IMR-90 (cell line): ENCODE measurements at regions not wholly inside any gene's neighbourhood (a gene's known extent, or its start where the extent isn't known, plus 50 kb on each side); places are given as distances from the start of the nearest gene placed in this dataset.

Source experiments
- ATAC-seq: fragments of 200-7000 bp; cut with Tn5 transposase; 2 replicates; pipeline ENCODE4 v1.9.1; 2020; ENCODE audit warnings: low read depth, mild to moderate bottlenecking, moderate library complexity
- BruUV-seq: library from RNA; stranded (reverse); fragments of 400-500 nt; replicated peaks from 2 replicates; lab custom pipeline; 2021; lab: Mats Ljungman, UMichigan
- CTCF ChIA-PET: fragments of 300-600 bp; formaldehyde crosslinking; extraction: SDS; loops from one replicate; lab custom pipeline; 2021; ENCODE audit warnings: antibody characterized with exemption; lab: Yijun Ruan, JAX
- POLR2A ChIA-PET: fragments of 300-600 bp; sonication (Branson Sonifier 250); formaldehyde crosslinking; loops from one replicate; lab custom pipeline; 2022; ENCODE audit warnings: antibody characterized with exemption; ENCODE audit not compliant: unreplicated experiment; lab: Charles Lee
- DNase-seq: peaks from one replicate; pipeline ENCODE4 v3.0.0; 2013
- H2AFZ ChIP-seq: replicated peaks from 2 replicates; pipeline ENCODE3; 2013; ENCODE audit warnings: low read length, mild to moderate bottlenecking; ENCODE audit not compliant: poor library complexity
- H2AK5ac ChIP-seq: 2 replicates; pipeline ENCODE4 v1.6.1; 2013; ENCODE audit warnings: low read depth, low read length, inconsistent platforms
- H2AK9ac ChIP-seq: replicated peaks from 2 replicates; pipeline ENCODE3; 2013; ENCODE audit warnings: mild to moderate bottlenecking, low read depth, low read length, moderate library complexity; ENCODE audit not compliant: poor library complexity
- H2BK120ac ChIP-seq: 2 replicates; pipeline ENCODE4 v1.6.1; 2013; ENCODE audit warnings: low read depth, low read length, inconsistent platforms
- H2BK15ac ChIP-seq: 3 replicates; pipeline ENCODE4 v1.6.1; 2013; ENCODE audit warnings: low read depth, low read length, inconsistent platforms
- H2BK20ac ChIP-seq: 2 replicates; pipeline ENCODE4 v1.6.1; 2013; ENCODE audit warnings: low read depth, mild to moderate bottlenecking, inconsistent platforms, low read length, moderate library complexity
- H2BK5ac ChIP-seq: 2 replicates; pipeline ENCODE4 v1.6.1; 2013; ENCODE audit warnings: mild to moderate bottlenecking, low read depth, low read length, inconsistent platforms; ENCODE audit not compliant: poor library complexity, severe bottlenecking
- H3K14ac ChIP-seq: replicated peaks from 2 replicates; pipeline ENCODE4 v1.6.1; 2013; ENCODE audit warnings: low read depth, low read length, inconsistent platforms
- H3K18ac ChIP-seq: 2 replicates; pipeline ENCODE4 v1.6.1; 2013; ENCODE audit warnings: low read depth, low read length, control low read depth
- H3K23ac ChIP-seq: 2 replicates; pipeline ENCODE4 v1.6.1; 2013; ENCODE audit warnings: low read depth, low read length, inconsistent platforms
- H3K27ac ChIP-seq: 2 replicates; pipeline ENCODE4 v1.5.1; 2013; ENCODE audit warnings: mild to moderate bottlenecking, control low read depth, low read length; ENCODE audit not compliant: insufficient read depth
- H3K27me3 ChIP-seq: 2 replicates; pipeline ENCODE4 v1.6.1; 2013; ENCODE audit warnings: low read length; ENCODE audit not compliant: control insufficient read depth, insufficient read depth
- H3K36me3 ChIP-seq: 2 replicates; pipeline ENCODE4 v1.6.1; 2013; ENCODE audit warnings: low read length, mixed read lengths; ENCODE audit not compliant: control insufficient read depth, insufficient read depth
- H3K4ac ChIP-seq: 2 replicates; pipeline ENCODE4 v1.6.1; 2013; ENCODE audit warnings: low read depth, low read length, inconsistent platforms
- H3K4me1 ChIP-seq: 2 replicates; pipeline ENCODE4 v1.6.1; 2013; ENCODE audit warnings: low read length, mixed read lengths; ENCODE audit not compliant: control insufficient read depth, insufficient read depth
- H3K4me2 ChIP-seq: 2 replicates; pipeline ENCODE4 v1.6.1; 2013; ENCODE audit warnings: low read depth, mild to moderate bottlenecking, control low read depth, low read length, moderate library complexity
- H3K4me3 ChIP-seq: 2 replicates; pipeline ENCODE4 v1.5.1; 2013; ENCODE audit warnings: low read depth, mild to moderate bottlenecking, control low read depth, low read length, moderate library complexity; ENCODE audit not compliant: insufficient read depth
- H3K56ac ChIP-seq: 2 replicates; pipeline ENCODE4 v1.6.1; 2013; ENCODE audit warnings: low read length, inconsistent platforms; ENCODE audit not compliant: insufficient read depth; ENCODE audit errors: extremely low read depth
- H3K79me1 ChIP-seq, 2 experiments: 2 replicates each; pipeline ENCODE4 v1.6.1; 2013; ENCODE audit warnings: low read length in 2 of 2, inconsistent platforms in 1 of 2, low read depth in 1 of 2
- H3K9ac ChIP-seq: 2 replicates; pipeline ENCODE4 v1.6.1; 2013; ENCODE audit warnings: low read depth, low read length, control low read depth
- H3K9me1 ChIP-seq: 2 replicates; pipeline ENCODE4 v1.6.1; 2013; ENCODE audit warnings: low read length, inconsistent platforms; ENCODE audit not compliant: insufficient read depth
- H3K9me3 ChIP-seq: 2 replicates; pipeline ENCODE4 v1.6.1; 2013; ENCODE audit warnings: low read length; ENCODE audit not compliant: control insufficient read depth, insufficient read depth
- H4K20me1 ChIP-seq: 2 replicates; pipeline ENCODE4 v1.6.1; 2013; ENCODE audit warnings: low read length, inconsistent platforms; ENCODE audit not compliant: insufficient read depth
- H4K5ac ChIP-seq: 2 replicates; pipeline ENCODE4 v1.6.1; 2013; ENCODE audit warnings: mild to moderate bottlenecking, low read depth, low read length, control low read depth
- H4K8ac ChIP-seq, 2 experiments: 2 replicates each; pipeline ENCODE4 v1.6.1; 2013; ENCODE audit warnings: low read depth in 2 of 2, low read length in 2 of 2, control low read depth in 1 of 2, inconsistent platforms in 1 of 2
- H4K91ac ChIP-seq: 2 replicates; pipeline ENCODE4 v1.6.1; 2013; ENCODE audit warnings: low read depth, low read length, inconsistent platforms; ENCODE audit not compliant: insufficient read depth
- BHLHE40 ChIP-seq: fragments of 150-350 bp; IDR thresholded peaks from 2 replicates; pipeline ENCODE4 v1.6.1; 2016; ENCODE audit warnings: mild to moderate bottlenecking, low read depth, low read length
- CHD1 ChIP-seq: IDR thresholded peaks from 2 replicates; pipeline ENCODE4 v1.6.1; 2012; ENCODE audit warnings: low read depth, low read length, improper control_type of control experiment
- CTCF ChIP-seq: conservative IDR thresholded peaks from 2 replicates; pipeline ENCODE4 v1.5.1; 2012; ENCODE audit warnings: mild to moderate bottlenecking, low read depth, low read length, improper control_type of control experiment
- ELK1 ChIP-seq: fragments of 150-350 bp; IDR thresholded peaks from 2 replicates; pipeline ENCODE4 v1.6.1; 2016; ENCODE audit warnings: low read depth, mild to moderate bottlenecking, low read length, moderate library complexity, borderline replicate concordance
- MAFK ChIP-seq: IDR thresholded peaks from 2 replicates; pipeline ENCODE4 v1.6.1; 2012; ENCODE audit warnings: low read depth, low read length, improper control_type of control experiment
- NFE2L2 ChIP-seq: fragments of 150-350 bp; IDR thresholded peaks from 2 replicates; pipeline ENCODE4 v1.6.1; 2016; ENCODE audit warnings: low read depth, mild to moderate bottlenecking, low read length
- POLR2A ChIP-seq: IDR thresholded peaks from 2 replicates; pipeline ENCODE4 v1.6.1; 2012; ENCODE audit warnings: mild to moderate bottlenecking, low read depth, low read length
- RAD21 ChIP-seq: IDR thresholded peaks from 2 replicates; pipeline ENCODE4 v1.6.1; 2012; ENCODE audit warnings: low read length, improper control_type of control experiment
- SMC3 ChIP-seq: fragments of 150-350 bp; IDR thresholded peaks from 2 replicates; pipeline ENCODE4 v1.6.1; 2016; ENCODE audit warnings: low read depth, mild to moderate bottlenecking, antibody characterized with exemption, low read length, moderate library complexity
- WGBS, 2 experiments: methylation state at CpG; one replicate each; pipeline versions ENCODE4 v1.1.5 to v1.1.7; 2013; ENCODE audit warnings: missing lambda C conversion rate in 2 of 2; ENCODE audit not compliant: insufficient read length in 1 of 2; ENCODE audit errors: extremely low coverage in 2 of 2; 5-methylcytosine and 5-hydroxymethylcytosine counted together
- dilution Hi-C: fragments of 300-500 bp; cut with HindIII; formaldehyde crosslinking; loops from one replicate; pipeline ENCODE4 v1.14.3; 2018; ENCODE audit warnings: low sequenced_read_pairs; ENCODE audit not compliant: unreplicated experiment
- in situ Hi-C: fragments of 300-500 bp; cut with MboI; formaldehyde crosslinking; loops from 3 replicates; pipeline ENCODE4 v1.14.3; 2019; ENCODE audit warnings: low sequenced_read_pairs, inconsistent platforms, mixed read lengths
- intact Hi-C: fragments of 100-400 bp; cut with micrococcal nuclease; formaldehyde crosslinking; loops from 2 replicates; pipeline ENCODE4 v1.10.0; 2022

- Histone ChIP-seq H2AK5ac (no peak overlapping the region), H3K4me2 (no peak overlapping the region), H3K9ac (no peak overlapping the region), H2BK120ac (no peak overlapping the region), H3K79me1 (no peaks in the 10 kb centered on the region), H2AK9ac (no peak overlapping the region), H3K14ac (no peak overlapping the region), H3K9me1 (no peaks in the 10 kb centered on the region), H3K36me3 (no peaks in the 10 kb centered on the region), H4K8ac (no peak overlapping the region), H3K23ac (no peak overlapping the region), H3K18ac (no peak overlapping the region), H3K56ac (no peak overlapping the region), H4K20me1 (no peaks in the 10 kb centered on the region), H2BK20ac (no peak overlapping the region), H3K27me3 (no peaks in the 10 kb centered on the region), H2AFZ (no peak overlapping the region), H2BK5ac (no peak overlapping the region), H3K4me3 (no peak overlapping the region), H3K4me1 (peaks cover 4% of the 10 kb centered on the region), H2BK15ac (no peak overlapping the region), H3K4ac (no peak overlapping the region), H3K9me3 (no peaks in the 10 kb centered on the region), H4K91ac (no peak overlapping the region), H3K27ac (no peak overlapping the region), H4K5ac (no peak overlapping the region)
- dilution Hi-C loops = no loop called here
- BruUV-seq = no TSS peak
- DNase-seq = no peak
- WGBS, 2 experiments = no CpG with 5 or more reads among the region's 3 CpGs
- in situ Hi-C loops = no loop called here
- ATAC-seq = no peak
- TF ChIP-seq POLR2A (no peak), RAD21 (no peak), CHD1 (no peak), CTCF (no peak), ELK1 (no peak), NFE2L2 (no peak), BHLHE40 (no peak), MAFK (no peak), SMC3 (no peak)
- ChIA-PET CTCF (interaction anchor here (1.1 kb wide), 1 partner anchor 67 kb away, joined by 3 read pairs; the partner anchor contains the start of gene PPP1R3C), POLR2A (interaction anchor here (0.6 kb wide), 1 partner anchor 66 kb away, joined by 3 read pairs; no protein-coding TSS in a partner anchor)
- intact Hi-C loops = no loop called here
Observed at GRCh38 chr10:91566115-91566514, 66.8 kb downstream of the PPP1R3C start.
